ENCODE measurements at regions not wholly inside any gene's neighbourhood (a gene's known extent, or its start where the extent isn't known, plus 50 kb on each side); places are given as distances from the start of the nearest gene placed in this dataset.

GRCh38 chr13:59477011-59477410 lies 686.7 kb downstream of the DIAPH3 start:
- peak; percentile 77 for ATAC-seq
- no peak for TF ChIP-seq ZNF512 (CRISPR knock-in tag; IDR thresholded peaks at IDR 0.05)
- TF ChIP-seq MAFG (CRISPR knock-in tag; IDR thresholded peaks at IDR 0.05) = no peak
- no peak for TF ChIP-seq ZNF572 (CRISPR knock-in tag; IDR thresholded peaks at IDR 0.05)
- no peak for TF ChIP-seq ZBTB25 (CRISPR knock-in tag; IDR thresholded peaks at IDR 0.05)
- TF ChIP-seq CERS6 (CRISPR knock-in tag; IDR thresholded peaks at IDR 0.05) = no peak
- no peak for TF ChIP-seq CEBPZ (IDR thresholded peaks at IDR 0.05; ENCODE audit: low read length)
- no peak for TF ChIP-seq SMARCC2 (IDR thresholded peaks at IDR 0.05)
- no peak for TF ChIP-seq ZNF343 (CRISPR knock-in tag; IDR thresholded peaks at IDR 0.05)
- no peak for TF ChIP-seq TBL1XR1 (IDR thresholded peaks at IDR 0.05; ENCODE audit: borderline replicate concordance, low read length, partially characterized antibody)
- peak; percentile 45 for TF ChIP-seq STAG1 (CRISPR knock-in tag; IDR thresholded peaks at IDR 0.05)

More at GRCh38 chr13:59477011-59477410, 686.7 kb downstream of the DIAPH3 start:
- no peak overlapping the region for H2AFZ ChIP-seq (ENCODE audit: low read length)
- FAIRE-seq (no peak), DNase-seq (ENCODE audit: low spot score) (peak; percentile 2)
- ChIA-PET CTCF (ENCODE audit: low intra/inter-chr PET ratio, low total read pairs) (interaction anchor here (1.7 kb wide), 1 partner anchor 202 kb away, joined by 4 read pairs; no protein-coding TSS in a partner anchor), POLR2A (no interaction called here)
- no peaks in the 10 kb centered on the region for H3K36me3 ChIP-seq (replicated peaks in 1 of 2; ENCODE audit: control insufficient read depth in 1 of 2, insufficient read depth in 2 of 2, low read length in 2 of 2)
- intact Hi-C loops (cut with micrococcal nuclease; ENCODE audit: unreplicated experiment) = loop anchor here (1.0 kb wide), 1 partner anchor 201 kb away; no protein-coding TSS in a partner anchor
- no peak overlapping the region for H3K4me3 ChIP-seq (replicated peaks in 1 of 3; ENCODE audit: insufficient read depth in 1 of 3, low read depth in 2 of 3, low read length in 3 of 3)
- no peak overlapping the region for H3K9ac ChIP-seq (ENCODE audit: insufficient read depth, low read depth, low read length)
- no peak overlapping the region for H3K27ac ChIP-seq (ENCODE audit: extremely low read length, insufficient read depth, low read length)
- in situ Hi-C loops (cut with HindIII; ENCODE audit: extremely low pct_ligation_motif_present, low pct_unique_long_range_greater_than_20kb) = no loop called here
- H3K79me2 ChIP-seq (ENCODE audit: insufficient read depth, low read length) = no peaks in the 10 kb centered on the region
- no peaks in the 10 kb centered on the region for H3K27me3 ChIP-seq (ENCODE audit: control insufficient read depth in 1 of 2, insufficient read depth in 2 of 2, low read length in 2 of 2)
- WGBS (ENCODE audit: low lambda C conversion rate) = 0% methylated on average over 3 of the region's 3 CpGs
- H3K4me2 ChIP-seq (ENCODE audit: low read depth, low read length) = no peak overlapping the region
- H3K9me3 ChIP-seq (ENCODE audit: low read length) = no peaks in the 10 kb centered on the region
- no peaks in the 10 kb centered on the region for H3K4me1 ChIP-seq (ENCODE audit: insufficient read depth, low read length)
- H4K20me1 ChIP-seq (ENCODE audit: insufficient read depth, low read length) = no peaks in the 10 kb centered on the region
- no TSS peak for BruUV-seq (replicated peaks)

All from HepG2 (cell line).